ENCODE measurements at regions not wholly inside any gene's neighbourhood (a gene's known extent, or its start where the extent isn't known, plus 50 kb on each side); places are given as distances from the start of the nearest gene placed in this dataset.

GRCh38 chr5:118551031-118551430 lies 437.3 kb downstream of the DTWD2 start:
- no peak for TF ChIP-seq CTCF (IDR thresholded peaks at IDR 0.05 in 8 of 11, conservative IDR thresholded peaks at IDR 0.05 in 3 of 11)
- no peak for TF ChIP-seq POLR2AphosphoS5 (IDR thresholded peaks at IDR 0.05)
- no peak for TF ChIP-seq POLR2A (IDR thresholded peaks at IDR 0.05)

All from spleen (tissue), 7 donors.